IMR-90 (cell line): ENCODE measurements at regions not wholly inside any gene's neighbourhood (a gene's known extent, or its start where the extent isn't known, plus 50 kb on each side); places are given as distances from the start of the nearest gene placed in this dataset.
"Not testable (repeated sequence)": the region's sequence is repeated elsewhere in the genome, so short reads cannot be mapped to it uniquely, and the experiment has no call there.

ENCODE experiments used
- ATAC-seq: fragments of 200-7000 bp; cut with Tn5 transposase; 2 replicates; pipeline ENCODE4 v1.9.1; 2020; ENCODE audit warnings: low read depth, mild to moderate bottlenecking, moderate library complexity
- BruUV-seq: library from RNA; stranded (reverse); fragments of 400-500 nt; replicated peaks from 2 replicates; lab custom pipeline; 2021; lab: Mats Ljungman, UMichigan
- CTCF ChIA-PET: fragments of 300-600 bp; formaldehyde crosslinking; extraction: SDS; loops from one replicate; lab custom pipeline; 2021; ENCODE audit warnings: antibody characterized with exemption; lab: Yijun Ruan, JAX
- POLR2A ChIA-PET: fragments of 300-600 bp; sonication (Branson Sonifier 250); formaldehyde crosslinking; loops from one replicate; lab custom pipeline; 2022; ENCODE audit warnings: antibody characterized with exemption; ENCODE audit not compliant: unreplicated experiment; lab: Charles Lee
- DNase-seq: peaks from one replicate; pipeline ENCODE4 v3.0.0; 2013
- H2AFZ ChIP-seq: replicated peaks from 2 replicates; pipeline ENCODE3; 2013; ENCODE audit warnings: low read length, mild to moderate bottlenecking; ENCODE audit not compliant: poor library complexity
- H2AK5ac ChIP-seq: 2 replicates; pipeline ENCODE4 v1.6.1; 2013; ENCODE audit warnings: low read depth, low read length, inconsistent platforms
- H2AK9ac ChIP-seq: replicated peaks from 2 replicates; pipeline ENCODE3; 2013; ENCODE audit warnings: mild to moderate bottlenecking, low read depth, low read length, moderate library complexity; ENCODE audit not compliant: poor library complexity
- H2BK120ac ChIP-seq: 2 replicates; pipeline ENCODE4 v1.6.1; 2013; ENCODE audit warnings: low read depth, low read length, inconsistent platforms
- H2BK15ac ChIP-seq: 3 replicates; pipeline ENCODE4 v1.6.1; 2013; ENCODE audit warnings: low read depth, low read length, inconsistent platforms
- H2BK20ac ChIP-seq: 2 replicates; pipeline ENCODE4 v1.6.1; 2013; ENCODE audit warnings: low read depth, mild to moderate bottlenecking, inconsistent platforms, low read length, moderate library complexity
- H2BK5ac ChIP-seq: 2 replicates; pipeline ENCODE4 v1.6.1; 2013; ENCODE audit warnings: mild to moderate bottlenecking, low read depth, low read length, inconsistent platforms; ENCODE audit not compliant: poor library complexity, severe bottlenecking
- H3K14ac ChIP-seq: replicated peaks from 2 replicates; pipeline ENCODE4 v1.6.1; 2013; ENCODE audit warnings: low read depth, low read length, inconsistent platforms
- H3K18ac ChIP-seq: 2 replicates; pipeline ENCODE4 v1.6.1; 2013; ENCODE audit warnings: low read depth, low read length, control low read depth
- H3K23ac ChIP-seq: 2 replicates; pipeline ENCODE4 v1.6.1; 2013; ENCODE audit warnings: low read depth, low read length, inconsistent platforms
- H3K27ac ChIP-seq: 2 replicates; pipeline ENCODE4 v1.5.1; 2013; ENCODE audit warnings: mild to moderate bottlenecking, control low read depth, low read length; ENCODE audit not compliant: insufficient read depth
- H3K27me3 ChIP-seq: 2 replicates; pipeline ENCODE4 v1.6.1; 2013; ENCODE audit warnings: low read length; ENCODE audit not compliant: control insufficient read depth, insufficient read depth
- H3K36me3 ChIP-seq: 2 replicates; pipeline ENCODE4 v1.6.1; 2013; ENCODE audit warnings: low read length, mixed read lengths; ENCODE audit not compliant: control insufficient read depth, insufficient read depth
- H3K4ac ChIP-seq: 2 replicates; pipeline ENCODE4 v1.6.1; 2013; ENCODE audit warnings: low read depth, low read length, inconsistent platforms
- H3K4me1 ChIP-seq: 2 replicates; pipeline ENCODE4 v1.6.1; 2013; ENCODE audit warnings: low read length, mixed read lengths; ENCODE audit not compliant: control insufficient read depth, insufficient read depth
- H3K4me2 ChIP-seq: 2 replicates; pipeline ENCODE4 v1.6.1; 2013; ENCODE audit warnings: low read depth, mild to moderate bottlenecking, control low read depth, low read length, moderate library complexity
- H3K4me3 ChIP-seq: 2 replicates; pipeline ENCODE4 v1.5.1; 2013; ENCODE audit warnings: low read depth, mild to moderate bottlenecking, control low read depth, low read length, moderate library complexity; ENCODE audit not compliant: insufficient read depth
- H3K56ac ChIP-seq: 2 replicates; pipeline ENCODE4 v1.6.1; 2013; ENCODE audit warnings: low read length, inconsistent platforms; ENCODE audit not compliant: insufficient read depth; ENCODE audit errors: extremely low read depth
- H3K79me1 ChIP-seq, 2 experiments: 2 replicates each; pipeline ENCODE4 v1.6.1; 2013; ENCODE audit warnings: low read length in 2 of 2, inconsistent platforms in 1 of 2, low read depth in 1 of 2
- H3K9ac ChIP-seq: 2 replicates; pipeline ENCODE4 v1.6.1; 2013; ENCODE audit warnings: low read depth, low read length, control low read depth
- H3K9me1 ChIP-seq: 2 replicates; pipeline ENCODE4 v1.6.1; 2013; ENCODE audit warnings: low read length, inconsistent platforms; ENCODE audit not compliant: insufficient read depth
- H3K9me3 ChIP-seq: 2 replicates; pipeline ENCODE4 v1.6.1; 2013; ENCODE audit warnings: low read length; ENCODE audit not compliant: control insufficient read depth, insufficient read depth
- H4K20me1 ChIP-seq: 2 replicates; pipeline ENCODE4 v1.6.1; 2013; ENCODE audit warnings: low read length, inconsistent platforms; ENCODE audit not compliant: insufficient read depth
- H4K5ac ChIP-seq: 2 replicates; pipeline ENCODE4 v1.6.1; 2013; ENCODE audit warnings: mild to moderate bottlenecking, low read depth, low read length, control low read depth
- H4K8ac ChIP-seq, 2 experiments: 2 replicates each; pipeline ENCODE4 v1.6.1; 2013; ENCODE audit warnings: low read depth in 2 of 2, low read length in 2 of 2, control low read depth in 1 of 2, inconsistent platforms in 1 of 2
- H4K91ac ChIP-seq: 2 replicates; pipeline ENCODE4 v1.6.1; 2013; ENCODE audit warnings: low read depth, low read length, inconsistent platforms; ENCODE audit not compliant: insufficient read depth
- WGBS, 2 experiments: methylation state at CpG; one replicate each; pipeline versions ENCODE4 v1.1.5 to v1.1.7; 2013; ENCODE audit warnings: missing lambda C conversion rate in 2 of 2; ENCODE audit not compliant: insufficient read length in 1 of 2; ENCODE audit errors: extremely low coverage in 2 of 2; 5-methylcytosine and 5-hydroxymethylcytosine counted together
- dilution Hi-C: fragments of 300-500 bp; cut with HindIII; formaldehyde crosslinking; loops from one replicate; pipeline ENCODE4 v1.14.3; 2018; ENCODE audit warnings: low sequenced_read_pairs; ENCODE audit not compliant: unreplicated experiment
- in situ Hi-C: fragments of 300-500 bp; cut with MboI; formaldehyde crosslinking; loops from 3 replicates; pipeline ENCODE4 v1.14.3; 2019; ENCODE audit warnings: low sequenced_read_pairs, inconsistent platforms, mixed read lengths
- intact Hi-C: fragments of 100-400 bp; cut with micrococcal nuclease; formaldehyde crosslinking; loops from 2 replicates; pipeline ENCODE4 v1.10.0; 2022

DNA sequence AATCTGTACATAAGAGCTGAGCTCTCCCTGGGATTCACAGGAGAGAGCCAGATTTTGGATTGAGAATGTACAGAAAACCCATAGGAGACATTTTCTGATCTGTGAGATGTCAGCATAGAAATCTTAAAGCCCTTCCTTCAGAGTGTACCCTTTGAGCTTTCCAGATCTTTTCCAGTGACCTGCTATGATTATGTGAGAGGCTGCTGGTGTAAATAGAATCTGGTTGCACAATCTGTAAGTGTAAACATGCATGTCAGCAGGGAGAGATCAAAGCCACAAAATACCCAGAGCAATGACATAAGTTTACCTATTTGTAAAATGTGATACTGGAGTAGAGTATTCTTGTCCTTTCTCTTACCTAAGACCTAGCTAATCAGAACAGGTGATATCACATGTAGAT, 471.9 kb downstream of the FOXD4L5 start:
- H2BK120ac ChIP-seq, H2BK5ac ChIP-seq, H2BK15ac ChIP-seq, H3K9ac ChIP-seq, H2BK20ac ChIP-seq, H3K4me2 ChIP-seq, H3K27me3 ChIP-seq, H3K18ac ChIP-seq, H3K4ac ChIP-seq, POLR2A ChIA-PET, DNase-seq, H3K36me3 ChIP-seq, H3K79me1 ChIP-seq, H3K9me1 ChIP-seq, H3K56ac ChIP-seq, H3K27ac ChIP-seq, H4K8ac ChIP-seq, intact Hi-C loops, H4K91ac ChIP-seq, H4K5ac ChIP-seq, BruUV-seq, ATAC-seq, H4K20me1 ChIP-seq, CTCF ChIA-PET, H3K9me3 ChIP-seq, H2AK9ac ChIP-seq, H3K14ac ChIP-seq, H2AK5ac ChIP-seq, in situ Hi-C loops, H2AFZ ChIP-seq, H3K4me1 ChIP-seq, H3K4me3 ChIP-seq, dilution Hi-C loops, H3K23ac ChIP-seq: not testable (repeated sequence)

- CTCF ChIA-PET, H3K56ac ChIP-seq, H3K14ac ChIP-seq, H4K8ac ChIP-seq, BruUV-seq, H2BK120ac ChIP-seq, H3K4me2 ChIP-seq, H3K4ac ChIP-seq, dilution Hi-C loops, H3K27me3 ChIP-seq, H3K18ac ChIP-seq, H3K23ac ChIP-seq, H2BK15ac ChIP-seq, H3K79me1 ChIP-seq, intact Hi-C loops, H2BK20ac ChIP-seq, H4K91ac ChIP-seq, H2AFZ ChIP-seq, H2AK9ac ChIP-seq, H2AK5ac ChIP-seq, H3K4me3 ChIP-seq, H3K9ac ChIP-seq, H3K27ac ChIP-seq, in situ Hi-C loops, H4K20me1 ChIP-seq, H2BK5ac ChIP-seq, H4K5ac ChIP-seq, POLR2A ChIA-PET, H3K9me1 ChIP-seq, ATAC-seq, DNase-seq, H3K9me3 ChIP-seq, H3K36me3 ChIP-seq, H3K4me1 ChIP-seq: not testable (repeated sequence)
- no CpG with 5 or more reads among the region's 3 CpGs for whole genome bisulfite sequencing, 2 experiments
These were observed 506.3 kb downstream of the FOXD4L5 start for GRCh38 chr9:64778667-64779066.
